Activated effector memory CD4-positive, alpha-beta T cell treated with Interleukin-2 at 50 U/mL for 16 hours (primary cell): ENCODE measurements at regions not wholly inside any gene's neighbourhood (a gene's known extent, or its start where the extent isn't known, plus 50 kb on each side); places are given as distances from the start of the nearest gene placed in this dataset.
"Not testable (repeated sequence)": the region's sequence is repeated elsewhere in the genome, so short reads cannot be mapped to it uniquely, and the experiment has no call there.

ENCODE experiments used
- DNase-seq: peaks from one replicate; pipeline ENCODE4 v3.0.0-alpha.2; 2020

GRCh38 chr18:78785706-78786105 is 193.9 kb upstream of the SALL3 start:
- no peak for DNase-seq

GRCh38 chr18:78786776-78787175 is 192.8 kb upstream of the SALL3 start:
- no peak for DNase-seq

- DNase-seq: no peak
Observed at GRCh38 chr18:78787751-78788150, 191.9 kb upstream of the SALL3 start.

GRCh38 chr18:78788161-78788560 is 191.5 kb upstream of the SALL3 start:
- DNase-seq: no peak

GRCh38 chr18:78789850-78790249 is 189.8 kb upstream of the SALL3 start:
- DNase-seq: no peak

- no peak for DNase-seq
Observed at GRCh38 chr18:78790511-78790910, 189.1 kb upstream of the SALL3 start.

- no peak for DNase-seq
Observed at GRCh38 chr18:78790960-78791359, 188.7 kb upstream of the SALL3 start.

- no peak for DNase-seq
Observed at GRCh38 chr18:78792094-78792493, 187.5 kb upstream of the SALL3 start.

GRCh38 chr18:78792736-78793135 is 186.9 kb upstream of the SALL3 start:
- no peak for DNase-seq

GRCh38 chr18:78793313-78794070 is 186.1 kb upstream of the SALL3 start:
- no peak for DNase-seq

- no peak for DNase-seq
Observed at GRCh38 chr18:78794071-78794430, 185.6 kb upstream of the SALL3 start.

- DNase-seq: no peak
Observed at GRCh38 chr18:78796693-78797455, 182.7 kb upstream of the SALL3 start.

GRCh38 chr18:78797499-78797898 is 182.1 kb upstream of the SALL3 start:
- no peak for DNase-seq

- no peak for DNase-seq
Observed at GRCh38 chr18:78798402-78799175, 181.0 kb upstream of the SALL3 start.

- DNase-seq: no peak
Observed at GRCh38 chr18:78799382-78800089, 180.1 kb upstream of the SALL3 start.

GRCh38 chr18:78800102-78800851 is 179.3 kb upstream of the SALL3 start:
- not testable (repeated sequence) for DNase-seq

- DNase-seq: no peak
Observed at GRCh38 chr18:78801011-78801410, 178.6 kb upstream of the SALL3 start.

- no peak for DNase-seq
Observed at GRCh38 chr18:78803104-78803503, 176.5 kb upstream of the SALL3 start.

GRCh38 chr18:78804206-78805030 is 175.2 kb upstream of the SALL3 start:
- DNase-seq: no peak

- DNase-seq: no peak
Observed at GRCh38 chr18:78805840-78806239, 173.8 kb upstream of the SALL3 start.

- DNase-seq: no peak
Observed at GRCh38 chr18:78807668-78808067, 171.9 kb upstream of the SALL3 start.
